Ovary (tissue), 7 donors: ENCODE measurements at regions not wholly inside any gene's neighbourhood (a gene's known extent, or its start where the extent isn't known, plus 50 kb on each side); places are given as distances from the start of the nearest gene placed in this dataset.

ENCODE experiments used
- DNase-seq, 5 donors: peaks; one replicate each; pipeline ENCODE4 v3.0.0-alpha.2; 2019 to 2020
- H3K27ac ChIP-seq, 2 donors: fragments of 200-600 bp; one replicate each; pipeline versions ENCODE4 v1.5.1 to v1.8.0; 2019 to 2022
- H3K27me3 ChIP-seq: fragments of 200-600 bp; one replicate; pipeline ENCODE4 v1.8.0; 2022
- H3K36me3 ChIP-seq: fragments of 200-600 bp; sonication (generic); one replicate; pipeline ENCODE4 v1.5.1; 2019
- H3K4me1 ChIP-seq: one replicate; pipeline ENCODE4 v1.8.1; 2013; ENCODE audit warnings: mild to moderate bottlenecking, moderate library complexity; ENCODE audit not compliant: insufficient read depth
- H3K4me3 ChIP-seq: fragments of 200-600 bp; sonication (generic); one replicate; pipeline ENCODE4 v1.5.1; 2017
- H3K9me3 ChIP-seq, 2 donors: fragments of 200-600 bp in 1 of 2; sonication (generic) in 1 of 2; one replicate each; pipeline versions ENCODE4 v1.5.1 to v1.8.1; 2013 to 2019; ENCODE audit warnings: mild to moderate bottlenecking in 1 of 2, moderate library complexity in 1 of 2
- EP300 ChIP-seq: sonication (generic); formaldehyde crosslinking; IDR thresholded peaks from one replicate; pipeline ENCODE4 v1.6.1; 2017; ENCODE audit warnings: antibody characterized with exemption
- POLR2A ChIP-seq: fragments of 450-650 bp; IDR thresholded peaks from one replicate; pipeline ENCODE4 v1.6.1; 2017; ENCODE audit warnings: antibody characterized with exemption, mild to moderate bottlenecking, moderate library complexity
- WGBS, 3 donors: extraction: QIAGEN DNeasy Blood & Tissue Kit in 1 of 3; methylation state at CpG; one replicate each; pipeline versions ENCODE4 v1.1.5 to v1.1.7; 2013 to 2017; 5-methylcytosine and 5-hydroxymethylcytosine counted together
- intact Hi-C, 4 donors: fragments of 100-400 bp; cut with DNase I; formaldehyde crosslinking; loops; one replicate each; pipeline versions ENCODE4 v1.11.0 to v1.15.1; 2022 to 2023
- TF ChIP-seq, protein P1 (sequence below), 3 donors: fragments of 450-650 bp in 2 of 3; fragments of 200-600 bp in 1 of 3; IDR thresholded peaks; one replicate each; pipeline versions ENCODE4 v1.5.1 to v1.8.0; 2016 to 2022; ENCODE audit warnings: antibody characterized with exemption in 3 of 3, mild to moderate bottlenecking in 1 of 3
- donor health status: DM: no; HTN: no; CAD: no; lungs with moderate emphysema.
- donor health status: DM: no; HTN: no; CAD: no.
- donor health status: Bipolar disorder and iron deficiency.
- donor health status: DM: no; HTN: no; CAD: no.
- donor health status: DM: yes; HTN: yes; CAD: no.

DNA sequence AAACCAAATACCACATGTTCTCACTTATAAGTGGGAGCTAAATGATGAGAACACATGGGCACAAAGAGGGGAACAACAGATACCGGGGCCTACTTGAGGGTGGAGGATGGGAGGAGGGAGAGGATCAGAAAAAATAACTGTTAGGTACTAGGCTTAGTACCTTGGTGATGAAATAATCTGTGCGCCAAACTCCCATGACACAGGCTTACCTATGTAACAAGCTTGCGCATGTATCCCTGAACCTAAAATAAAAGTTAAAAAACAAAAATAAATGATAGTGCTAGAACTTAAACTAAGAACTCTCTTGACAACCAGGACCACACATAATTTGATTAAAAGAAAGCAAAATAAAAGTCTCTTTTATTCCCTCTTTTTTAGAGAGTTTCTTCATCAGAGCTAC is 150.6 kb downstream of the CHIC2 start:
- TF ChIP-seq, protein P1, sequence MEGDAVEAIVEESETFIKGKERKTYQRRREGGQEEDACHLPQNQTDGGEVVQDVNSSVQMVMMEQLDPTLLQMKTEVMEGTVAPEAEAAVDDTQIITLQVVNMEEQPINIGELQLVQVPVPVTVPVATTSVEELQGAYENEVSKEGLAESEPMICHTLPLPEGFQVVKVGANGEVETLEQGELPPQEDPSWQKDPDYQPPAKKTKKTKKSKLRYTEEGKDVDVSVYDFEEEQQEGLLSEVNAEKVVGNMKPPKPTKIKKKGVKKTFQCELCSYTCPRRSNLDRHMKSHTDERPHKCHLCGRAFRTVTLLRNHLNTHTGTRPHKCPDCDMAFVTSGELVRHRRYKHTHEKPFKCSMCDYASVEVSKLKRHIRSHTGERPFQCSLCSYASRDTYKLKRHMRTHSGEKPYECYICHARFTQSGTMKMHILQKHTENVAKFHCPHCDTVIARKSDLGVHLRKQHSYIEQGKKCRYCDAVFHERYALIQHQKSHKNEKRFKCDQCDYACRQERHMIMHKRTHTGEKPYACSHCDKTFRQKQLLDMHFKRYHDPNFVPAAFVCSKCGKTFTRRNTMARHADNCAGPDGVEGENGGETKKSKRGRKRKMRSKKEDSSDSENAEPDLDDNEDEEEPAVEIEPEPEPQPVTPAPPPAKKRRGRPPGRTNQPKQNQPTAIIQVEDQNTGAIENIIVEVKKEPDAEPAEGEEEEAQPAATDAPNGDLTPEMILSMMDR (IDR thresholded peaks at IDR 0.05) = no peak
- TF ChIP-seq POLR2A (no peak), EP300 (no peak)
- 87 to 96% (median 88%) methylated on average over 3 of the region's 3 CpGs for whole genome bisulfite sequencing, 3 donors
- no peak for DNase-seq
- intact Hi-C loops = loop anchor here in 2 of 4 donors (5.0 to 10.0 kb wide), 2 partner anchors 304 to 311 kb away; partner anchors contain the start of gene PDGFRA (in 1 of the 2)
- H3K4me3 ChIP-seq = no peak overlapping the region
- H3K9me3 ChIP-seq = no peaks in the 10 kb centered on the region
- H3K27ac ChIP-seq = no peak overlapping the region
- no peaks in the 10 kb centered on the region for H3K27me3 ChIP-seq
- peaks cover 2% of the 10 kb centered on the region for H3K4me1 ChIP-seq
- no peaks in the 10 kb centered on the region for H3K36me3 ChIP-seq

DNA sequence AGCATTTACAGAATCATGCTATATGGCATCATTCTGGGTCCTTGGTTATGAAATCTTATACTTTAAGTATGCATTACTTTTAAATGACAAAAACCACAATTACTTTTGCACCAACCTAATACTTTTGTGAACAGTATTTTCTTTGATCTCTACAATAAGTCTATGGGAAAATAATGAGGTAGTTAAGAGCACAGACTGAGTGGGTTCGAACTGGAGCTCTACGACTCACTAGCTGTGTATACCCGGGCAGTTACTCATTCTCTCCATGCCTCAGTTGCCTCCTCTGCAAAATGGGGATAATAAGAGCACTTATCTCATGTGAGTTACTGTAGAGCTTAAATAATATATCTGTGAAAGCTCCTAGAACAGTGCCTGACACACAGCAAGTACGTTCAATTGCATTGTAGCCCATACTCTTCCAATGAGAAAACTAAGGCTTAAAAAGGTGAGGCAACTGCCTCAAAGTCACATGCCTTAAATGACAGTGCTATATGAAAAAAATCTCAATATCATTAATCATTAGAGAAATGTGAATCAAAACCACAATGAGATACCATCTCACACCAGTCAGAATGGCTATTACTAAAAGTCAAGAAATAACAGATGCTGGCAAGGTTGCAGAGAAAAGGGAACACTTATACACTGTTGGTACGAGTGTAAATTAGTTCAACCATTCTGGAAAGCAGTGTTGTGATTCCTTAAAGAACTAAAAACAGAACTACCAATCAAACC is 151.5 kb downstream of the CHIC2 start:
- TF ChIP-seq, protein P1 (IDR thresholded peaks at IDR 0.05) = no peak
- Histone ChIP-seq H3K4me1 (peaks cover 2% of the 10 kb centered on the region), H3K9me3 (no peaks in the 10 kb centered on the region), H3K27me3 (no peaks in the 10 kb centered on the region), H3K4me3 (no peak overlapping the region), H3K36me3 (no peaks in the 10 kb centered on the region), H3K27ac (no peak overlapping the region)
- no peak for DNase-seq
- WGBS, 3 donors = 89 to 94% (median 90%) methylated on average over 5 of the region's 5 CpGs
- intact Hi-C loops = loop anchor here in 2 of 4 donors (5.0 to 10.0 kb wide), 2 partner anchors 304 to 312 kb away; partner anchors contain the start of gene PDGFRA (in 1 of the 2)

DNA sequence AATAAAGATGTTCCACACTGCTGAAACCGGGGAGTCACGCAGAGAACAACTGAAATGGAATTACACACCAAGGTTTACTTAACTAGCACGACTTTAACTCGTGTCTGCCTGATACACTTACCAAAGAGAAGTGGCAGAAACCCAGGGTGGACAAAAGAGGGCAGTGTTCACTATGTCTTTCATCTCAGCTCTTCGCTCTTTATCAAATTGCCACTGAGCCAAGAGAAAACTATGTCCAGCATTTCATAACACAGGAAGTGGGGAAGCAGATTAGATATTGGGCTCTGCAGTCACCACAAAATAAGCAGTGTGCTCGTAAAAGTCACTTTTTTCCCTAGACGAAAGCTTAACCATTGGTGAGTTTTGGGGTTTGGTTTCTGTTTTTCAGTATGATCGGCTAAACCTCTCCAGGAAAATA is 155.7 kb downstream of the CHIC2 start:
- no peak for TF ChIP-seq EP300
- TF ChIP-seq, protein P1 (IDR thresholded peaks at IDR 0.05) = peak; percentile 52 to 74 (median 72)
- no peaks in the 10 kb centered on the region for H3K36me3 ChIP-seq
- peak overlapping the region in 1 of 2 donors; percentile 67 for H3K27ac ChIP-seq
- 0 to 1% (median 1%) methylated on average over 8 of the region's 8 CpGs for WGBS, 3 donors
- no peaks in the 10 kb centered on the region for H3K27me3 ChIP-seq
- intact Hi-C loops = loop anchor here in 3 of 4 donors (5.0 to 10.0 kb wide), 7 partner anchors 194 to 894 kb away; partner anchors contain the start of gene PDGFRA (in 2 of the 3)
- no peaks in the 10 kb centered on the region for H3K9me3 ChIP-seq
- H3K4me1 ChIP-seq = peaks cover 6% of the 10 kb centered on the region
- DNase-seq = peak in 3 of 5 donors; percentile 39 to 67 (median 56)
- no peak overlapping the region for H3K4me3 ChIP-seq

DNA sequence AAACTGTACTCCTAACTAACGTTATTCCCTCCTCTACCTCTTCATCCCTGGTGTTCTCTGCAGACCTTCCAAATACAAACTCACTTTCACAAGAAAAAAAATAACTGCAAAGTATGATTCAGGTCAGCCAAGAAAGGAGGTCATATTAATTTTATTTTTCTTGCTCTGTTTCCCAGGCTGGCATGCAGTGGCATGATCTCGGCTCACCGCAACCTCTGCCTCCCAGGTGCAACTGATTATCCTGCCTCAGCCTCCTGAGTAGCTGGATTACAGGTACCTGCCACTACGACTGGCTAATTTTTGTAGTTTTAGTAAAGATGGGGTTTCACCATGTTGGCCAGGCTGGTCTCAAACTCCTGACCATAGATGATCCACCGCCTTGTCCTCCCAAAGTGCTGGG is 156.6 kb downstream of the CHIC2 start:
- no peaks in the 10 kb centered on the region for H3K27me3 ChIP-seq
- H3K4me1 ChIP-seq = peaks cover 6% of the 10 kb centered on the region
- H3K27ac ChIP-seq = no peak overlapping the region
- intact Hi-C loops = loop anchor here in 3 of 4 donors (5.0 to 10.0 kb wide), 7 partner anchors 193 to 893 kb away; partner anchors contain the start of gene PDGFRA (in 2 of the 3)
- no peak overlapping the region for H3K4me3 ChIP-seq
- H3K9me3 ChIP-seq = no peaks in the 10 kb centered on the region
- 63 to 70% (median 67%) methylated on average over 5 of the region's 5 CpGs for WGBS, 3 donors
- DNase-seq = no peak
- TF ChIP-seq, protein P1 (IDR thresholded peaks at IDR 0.05) = no peak
- TF ChIP-seq EP300 = no peak
- TF ChIP-seq POLR2A = no peak
- H3K36me3 ChIP-seq = no peaks in the 10 kb centered on the region
